AG09319 (cell line): ENCODE measurements at regions not wholly inside any gene's neighbourhood (a gene's known extent, or its start where the extent isn't known, plus 50 kb on each side); places are given as distances from the start of the nearest gene placed in this dataset.

Experiments
- DNase-seq: peaks from one replicate; pipeline ENCODE4 v3.0.0-alpha.2; 2010; ENCODE audit warnings: low read depth; ENCODE audit errors: extremely low read depth
- CTCF ChIP-seq: IDR thresholded peaks from 2 replicates; pipeline ENCODE4 v1.5.1; 2011; ENCODE audit warnings: low read depth, mild to moderate bottlenecking, inconsistent platforms, low read length, moderate library complexity

DNA sequence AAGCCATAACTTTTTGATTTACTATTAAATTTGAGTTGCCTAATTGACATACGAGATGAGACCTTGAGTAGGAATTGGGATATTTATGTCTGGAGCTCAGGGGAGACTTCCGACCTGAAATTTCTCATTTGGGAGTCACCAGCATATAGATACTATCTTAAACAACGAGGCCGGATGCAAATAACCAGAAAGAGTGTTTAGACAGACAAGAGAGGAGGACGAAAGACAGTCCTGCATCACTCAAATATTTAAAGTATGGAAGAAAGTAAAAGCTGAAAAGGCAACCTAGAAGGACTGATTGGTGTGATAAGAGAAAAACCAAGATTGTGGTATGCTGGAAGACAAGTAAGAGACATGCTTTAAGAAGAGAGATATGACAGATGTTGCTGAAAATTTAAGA, 675.0 kb upstream of the NUDT12 start:
- DNase-seq: no peak
- no peak for TF ChIP-seq CTCF

GRCh38 chr5:104223885-104224773, 661.5 kb upstream of the NUDT12 start:
- no peak for DNase-seq
- no peak for TF ChIP-seq CTCF

- DNase-seq: no peak
- TF ChIP-seq CTCF: no peak
Observed at GRCh38 chr5:104218200-104218599, 655.6 kb upstream of the NUDT12 start.

- TF ChIP-seq CTCF: no peak
- no peak for DNase-seq
Observed at GRCh38 chr5:104213216-104213615, 650.6 kb upstream of the NUDT12 start.

- TF ChIP-seq CTCF: no peak
- DNase-seq: no peak
Observed at GRCh38 chr5:104199771-104200170, 637.2 kb upstream of the NUDT12 start.

DNA sequence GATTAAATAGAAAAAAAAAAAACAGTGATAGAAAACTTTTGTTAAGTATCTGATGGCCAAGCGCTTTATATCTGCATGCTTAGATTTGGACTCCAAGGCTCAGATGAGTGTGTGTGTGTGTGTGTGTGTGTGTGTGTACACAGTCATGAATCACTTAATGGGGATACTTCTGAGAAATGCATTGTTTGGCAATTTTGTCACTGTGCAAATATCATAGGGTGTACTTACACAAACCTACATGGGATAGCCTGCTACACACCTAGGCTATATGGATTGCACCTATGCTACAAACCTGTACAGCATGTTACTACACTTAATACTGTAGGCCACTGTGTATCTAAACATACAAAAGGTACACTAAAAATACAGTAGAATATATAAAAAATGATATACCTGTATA, 635.6 kb upstream of the NUDT12 start:
- DNase-seq: no peak
- no peak for TF ChIP-seq CTCF

GRCh38 chr5:104189909-104190308, 627.3 kb upstream of the NUDT12 start:
- TF ChIP-seq CTCF: no peak
- DNase-seq: no peak
